ENCODE measurements at regions not wholly inside any gene's neighbourhood (a gene's known extent, or its start where the extent isn't known, plus 50 kb on each side); places are given as distances from the start of the nearest gene placed in this dataset.

GRCh38 chr14:95387826-95388445, 68.2 kb upstream of the CLMN start:
- TF ChIP-seq CTCF (IDR thresholded peaks at IDR 0.05 in 2 of 3, conservative IDR thresholded peaks at IDR 0.05 in 1 of 3; ENCODE audit: borderline replicate concordance in 1 of 3, insufficient read depth in 1 of 3, low read depth in 2 of 3, low read length in 2 of 3) (no peak), MAX (IDR thresholded peaks at IDR 0.05) (no peak), EZH2 (IDR thresholded peaks at IDR 0.05) (no peak), YY1 (IDR thresholded peaks at IDR 0.05; ENCODE audit: extremely low read depth, insufficient replicate concordance, low read depth, low read length) (no peak)

All from HCT116 (cell line).